HCT116 (cell line): ENCODE measurements at regions not wholly inside any gene's neighbourhood (a gene's known extent, or its start where the extent isn't known, plus 50 kb on each side); places are given as distances from the start of the nearest gene placed in this dataset.
"Not testable (repeated sequence)": the region's sequence is repeated elsewhere in the genome, so short reads cannot be mapped to it uniquely, and the experiment has no call there.

ENCODE experiments used
- CEBPB ChIP-seq: IDR thresholded peaks from 2 replicates; pipeline ENCODE4 v1.6.1; 2012; ENCODE audit warnings: low read depth
- CTCF ChIP-seq, 3 experiments: fragments of 200-600 bp in 1 of 3; sonication (generic) in 1 of 3; IDR thresholded peaks in 2 of 3; conservative IDR thresholded peaks in 1 of 3; 2 replicates each; pipeline ENCODE4 v1.5.1; 2012 to 2017; ENCODE audit warnings: low read depth in 2 of 3, low read length in 2 of 3, antibody characterized with exemption in 1 of 3, borderline replicate concordance in 1 of 3, control low read depth in 1 of 3, mild to moderate bottlenecking in 1 of 3, mixed read lengths in 1 of 3, mixed run types in 1 of 3, moderate library complexity in 1 of 3; ENCODE audit not compliant: insufficient read depth in 1 of 3
- EZH2phosphoT487 ChIP-seq: fragments of 200-600 bp; IDR thresholded peaks from 2 replicates; pipeline ENCODE4 v1.6.1; 2018; ENCODE audit warnings: antibody characterized with exemption, borderline replicate concordance
- MAX ChIP-seq: IDR thresholded peaks from 2 replicates; pipeline ENCODE4 v1.6.1; 2012
- POLR2A ChIP-seq: IDR thresholded peaks from 2 replicates; pipeline ENCODE4 v1.7.0; 2011; ENCODE audit warnings: borderline replicate concordance; ENCODE audit not compliant: insufficient read depth, insufficient read length; ENCODE audit errors: extremely low read depth
- POLR2AphosphoS5 ChIP-seq: IDR thresholded peaks from 2 replicates; pipeline ENCODE4 v1.6.1; 2011; ENCODE audit warnings: mild to moderate bottlenecking, low read depth, low read length, moderate library complexity
- REST ChIP-seq: IDR thresholded peaks from 2 replicates; pipeline ENCODE4 v1.6.1; 2012; ENCODE audit warnings: low read depth
- ZFX ChIP-seq: fragments of 450-650 bp; IDR thresholded peaks from 2 replicates; pipeline ENCODE4 v1.6.1; 2017

- not testable (repeated sequence) for TF ChIP-seq CTCF (IDR thresholded peaks at IDR 0.05 in 2 of 3, conservative IDR thresholded peaks at IDR 0.05 in 1 of 3; ENCODE audit: borderline replicate concordance in 1 of 3, insufficient read depth in 1 of 3, low read depth in 2 of 3, low read length in 2 of 3); POLR2A; CEBPB; REST; ZFX; MAX; EZH2phosphoT487; POLR2AphosphoS5
Observed at GRCh38 chr7:73201264-73201663, 107.4 kb downstream of the NSUN5 start.
